ENCODE measurements at regions not wholly inside any gene's neighbourhood (a gene's known extent, or its start where the extent isn't known, plus 50 kb on each side); places are given as distances from the start of the nearest gene placed in this dataset.

DNA sequence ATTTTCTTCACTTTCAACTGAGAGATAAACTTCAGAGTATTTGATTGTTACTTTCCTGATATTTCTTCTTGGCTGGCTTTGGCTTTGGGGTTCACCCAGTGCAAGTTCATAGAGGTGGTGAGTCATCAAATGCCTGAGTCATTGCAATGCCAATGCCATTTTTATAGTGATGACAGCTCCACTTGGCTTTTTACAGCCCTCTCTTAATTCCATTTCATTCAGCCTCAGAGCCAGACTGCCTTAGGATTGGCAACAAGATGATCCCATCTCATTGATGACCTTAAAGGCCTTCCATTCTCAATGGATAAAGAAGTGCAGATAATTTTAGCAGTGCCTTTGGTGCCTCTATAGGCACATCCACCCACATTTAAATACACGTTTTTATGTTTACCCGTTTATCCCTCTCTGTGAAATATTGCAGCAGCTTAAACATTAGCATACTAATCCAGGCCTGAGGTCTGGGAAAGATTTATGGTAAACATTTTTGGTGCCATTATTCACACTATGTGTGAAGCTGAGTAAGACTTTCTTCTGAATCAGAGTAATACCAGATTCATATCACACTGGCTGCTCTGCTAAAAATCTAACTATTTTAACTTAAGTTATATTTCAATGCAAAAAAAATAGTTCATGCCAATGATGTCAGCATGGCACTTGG lies 88.9 kb upstream of the TYRP1 start:
- TF ChIP-seq, protein P1, sequence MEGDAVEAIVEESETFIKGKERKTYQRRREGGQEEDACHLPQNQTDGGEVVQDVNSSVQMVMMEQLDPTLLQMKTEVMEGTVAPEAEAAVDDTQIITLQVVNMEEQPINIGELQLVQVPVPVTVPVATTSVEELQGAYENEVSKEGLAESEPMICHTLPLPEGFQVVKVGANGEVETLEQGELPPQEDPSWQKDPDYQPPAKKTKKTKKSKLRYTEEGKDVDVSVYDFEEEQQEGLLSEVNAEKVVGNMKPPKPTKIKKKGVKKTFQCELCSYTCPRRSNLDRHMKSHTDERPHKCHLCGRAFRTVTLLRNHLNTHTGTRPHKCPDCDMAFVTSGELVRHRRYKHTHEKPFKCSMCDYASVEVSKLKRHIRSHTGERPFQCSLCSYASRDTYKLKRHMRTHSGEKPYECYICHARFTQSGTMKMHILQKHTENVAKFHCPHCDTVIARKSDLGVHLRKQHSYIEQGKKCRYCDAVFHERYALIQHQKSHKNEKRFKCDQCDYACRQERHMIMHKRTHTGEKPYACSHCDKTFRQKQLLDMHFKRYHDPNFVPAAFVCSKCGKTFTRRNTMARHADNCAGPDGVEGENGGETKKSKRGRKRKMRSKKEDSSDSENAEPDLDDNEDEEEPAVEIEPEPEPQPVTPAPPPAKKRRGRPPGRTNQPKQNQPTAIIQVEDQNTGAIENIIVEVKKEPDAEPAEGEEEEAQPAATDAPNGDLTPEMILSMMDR (IDR thresholded peaks at IDR 0.05): no peak
- TF ChIP-seq, protein P2, sequence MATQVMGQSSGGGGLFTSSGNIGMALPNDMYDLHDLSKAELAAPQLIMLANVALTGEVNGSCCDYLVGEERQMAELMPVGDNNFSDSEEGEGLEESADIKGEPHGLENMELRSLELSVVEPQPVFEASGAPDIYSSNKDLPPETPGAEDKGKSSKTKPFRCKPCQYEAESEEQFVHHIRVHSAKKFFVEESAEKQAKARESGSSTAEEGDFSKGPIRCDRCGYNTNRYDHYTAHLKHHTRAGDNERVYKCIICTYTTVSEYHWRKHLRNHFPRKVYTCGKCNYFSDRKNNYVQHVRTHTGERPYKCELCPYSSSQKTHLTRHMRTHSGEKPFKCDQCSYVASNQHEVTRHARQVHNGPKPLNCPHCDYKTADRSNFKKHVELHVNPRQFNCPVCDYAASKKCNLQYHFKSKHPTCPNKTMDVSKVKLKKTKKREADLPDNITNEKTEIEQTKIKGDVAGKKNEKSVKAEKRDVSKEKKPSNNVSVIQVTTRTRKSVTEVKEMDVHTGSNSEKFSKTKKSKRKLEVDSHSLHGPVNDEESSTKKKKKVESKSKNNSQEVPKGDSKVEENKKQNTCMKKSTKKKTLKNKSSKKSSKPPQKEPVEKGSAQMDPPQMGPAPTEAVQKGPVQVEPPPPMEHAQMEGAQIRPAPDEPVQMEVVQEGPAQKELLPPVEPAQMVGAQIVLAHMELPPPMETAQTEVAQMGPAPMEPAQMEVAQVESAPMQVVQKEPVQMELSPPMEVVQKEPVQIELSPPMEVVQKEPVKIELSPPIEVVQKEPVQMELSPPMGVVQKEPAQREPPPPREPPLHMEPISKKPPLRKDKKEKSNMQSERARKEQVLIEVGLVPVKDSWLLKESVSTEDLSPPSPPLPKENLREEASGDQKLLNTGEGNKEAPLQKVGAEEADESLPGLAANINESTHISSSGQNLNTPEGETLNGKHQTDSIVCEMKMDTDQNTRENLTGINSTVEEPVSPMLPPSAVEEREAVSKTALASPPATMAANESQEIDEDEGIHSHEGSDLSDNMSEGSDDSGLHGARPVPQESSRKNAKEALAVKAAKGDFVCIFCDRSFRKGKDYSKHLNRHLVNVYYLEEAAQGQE (IDR thresholded peaks at IDR 0.05; ENCODE audit: insufficient read depth in 1 of 2, low read depth in 2 of 2, low read length in 1 of 2): no peak

All from Panc1 (cell line).